ENCODE measurements at regions not wholly inside any gene's neighbourhood (a gene's known extent, or its start where the extent isn't known, plus 50 kb on each side); places are given as distances from the start of the nearest gene placed in this dataset.

GRCh38 chr18:44409515-44409914 lies 271.2 kb upstream of the SETBP1 start:
- CTCF ChIA-PET = no interaction called here

GRCh38 chr18:44410740-44411139 lies 269.9 kb upstream of the SETBP1 start:
- H3K4me3 Mint-ChIP-seq = no peak overlapping the region
- no peak for TF ChIP-seq MXD4 (CRISPR knock-in tag; IDR thresholded peaks at IDR 0.05; ENCODE audit: borderline replicate concordance)
- no peak for TF ChIP-seq ZBTB43 (CRISPR knock-in tag; IDR thresholded peaks at IDR 0.05)
- TF ChIP-seq CBFB (CRISPR knock-in tag; IDR thresholded peaks at IDR 0.05; ENCODE audit: low read depth) = no peak
- TF ChIP-seq NFATC4 (CRISPR knock-in tag; IDR thresholded peaks at IDR 0.05) = no peak
- TF ChIP-seq NR2C2 (CRISPR knock-in tag; IDR thresholded peaks at IDR 0.05) = no peak
- no peaks in the 10 kb centered on the region for H3K27me3 Mint-ChIP-seq (ENCODE audit: low read depth)
- H3K4me1 Mint-ChIP-seq = no peaks in the 10 kb centered on the region
- no peak overlapping the region for H3K27ac Mint-ChIP-seq
- peaks cover 10% of the 10 kb centered on the region for H3K9me3 Mint-ChIP-seq
- CTCF ChIA-PET = no interaction called here
- POLR2A ChIA-PET = no interaction called here
- peaks cover 4% of the 10 kb centered on the region; the same call in 1 of the 2 replicates for H3K36me3 Mint-ChIP-seq
- no peak for DNase-seq (ENCODE audit: low spot score)
- no peak for ATAC-seq

More at GRCh38 chr18:44409515-44409914, 271.2 kb upstream of the SETBP1 start:
- POLR2A ChIA-PET = no interaction called here
- no peak overlapping the region for H3K27ac Mint-ChIP-seq
- peaks cover 4% of the 10 kb centered on the region; the same call in 1 of the 2 replicates for H3K36me3 Mint-ChIP-seq
- no peak for TF ChIP-seq AFF4 (CRISPR knock-in tag; IDR thresholded peaks at IDR 0.05; ENCODE audit: borderline replicate concordance)
- H3K27me3 Mint-ChIP-seq (ENCODE audit: low read depth) = no peaks in the 10 kb centered on the region
- H3K4me1 Mint-ChIP-seq = no peaks in the 10 kb centered on the region
- DNase-seq (ENCODE audit: low spot score) (no peak), ATAC-seq (no peak)
- H3K9me3 Mint-ChIP-seq = peaks cover 13% of the 10 kb centered on the region
- no peak overlapping the region for H3K4me3 Mint-ChIP-seq

- ChIA-PET POLR2A (no interaction called here), CTCF (no interaction called here)
- TF ChIP-seq IRF1 (CRISPR knock-in tag; IDR thresholded peaks at IDR 0.05) (no peak), FOXP1 (CRISPR knock-in tag; IDR thresholded peaks at IDR 0.05; ENCODE audit: borderline replicate concordance) (no peak), NR1H2 (CRISPR knock-in tag; IDR thresholded peaks at IDR 0.05) (no peak), ATF6 (CRISPR knock-in tag; IDR thresholded peaks at IDR 0.05) (no peak), ZSCAN18 (CRISPR knock-in tag; IDR thresholded peaks at IDR 0.05) (no peak), ZNF396 (CRISPR knock-in tag; IDR thresholded peaks at IDR 0.05; ENCODE audit: borderline replicate concordance) (no peak)
- DNase-seq (ENCODE audit: low spot score) (no peak), ATAC-seq (no peak)
- H3K27ac Mint-ChIP-seq = no peak overlapping the region
- no peaks in the 10 kb centered on the region for H3K27me3 Mint-ChIP-seq (ENCODE audit: low read depth)
- no peak overlapping the region for H3K4me3 Mint-ChIP-seq
- H3K4me1 Mint-ChIP-seq = no peaks in the 10 kb centered on the region
- H3K36me3 Mint-ChIP-seq = peaks cover 2% of the 10 kb centered on the region; the same call in 1 of the 2 replicates
- H3K9me3 Mint-ChIP-seq = peaks cover 9% of the 10 kb centered on the region
These were observed 269.3 kb upstream of the SETBP1 start for GRCh38 chr18:44411262-44411905.
